DMS79 (cell line): ENCODE measurements at regions not wholly inside any gene's neighbourhood (a gene's known extent, or its start where the extent isn't known, plus 50 kb on each side); places are given as distances from the start of the nearest gene placed in this dataset.

Experiments used
- DNase-seq: peaks from one replicate; lab custom pipeline; 2025; lab: John Stamatoyannopoulos, UW

- DNase-seq: no peak
These were observed 292.3 kb downstream of the ZNF621 start for GRCh38 chr3:40817017-40817416.

GRCh38 chr3:40821315-40821714, 296.6 kb downstream of the ZNF621 start:
- no peak for DNase-seq

- DNase-seq: no peak
These were observed 302.5 kb downstream of the ZNF621 start for GRCh38 chr3:40827226-40827625.

- no peak for DNase-seq
These were observed 303.4 kb downstream of the ZNF621 start for GRCh38 chr3:40827942-40828688.

- no peak for DNase-seq
These were observed 304.1 kb downstream of the ZNF621 start for GRCh38 chr3:40828741-40829415.

GRCh38 chr3:40829876-40830275, 305.1 kb downstream of the ZNF621 start:
- no peak for DNase-seq

- no peak for DNase-seq
These were observed 312.5 kb downstream of the ZNF621 start for GRCh38 chr3:40837300-40837699.

- DNase-seq: no peak
These were observed 316.4 kb downstream of the ZNF621 start for GRCh38 chr3:40841131-40841530.

GRCh38 chr3:40841570-40842109, 316.9 kb downstream of the ZNF621 start:
- no peak for DNase-seq

GRCh38 chr3:40842714-40843113, 318.0 kb downstream of the ZNF621 start:
- DNase-seq: no peak

GRCh38 chr3:40843208-40843624, 318.5 kb downstream of the ZNF621 start:
- DNase-seq: no peak

- no peak for DNase-seq
These were observed 319.2 kb downstream of the ZNF621 start for GRCh38 chr3:40843851-40844548.

- no peak for DNase-seq
These were observed 320.1 kb downstream of the ZNF621 start for GRCh38 chr3:40844896-40845295.

GRCh38 chr3:40845447-40845846, 320.7 kb downstream of the ZNF621 start:
- no peak for DNase-seq

GRCh38 chr3:40845916-40846315, 321.2 kb downstream of the ZNF621 start:
- DNase-seq: no peak

GRCh38 chr3:40846451-40846850, 321.7 kb downstream of the ZNF621 start:
- no peak for DNase-seq

- DNase-seq: no peak
These were observed 322.8 kb downstream of the ZNF621 start for GRCh38 chr3:40847551-40847992.

- DNase-seq: no peak
These were observed 323.7 kb downstream of the ZNF621 start for GRCh38 chr3:40848421-40848820.

GRCh38 chr3:40850861-40851260, 326.1 kb downstream of the ZNF621 start:
- DNase-seq: no peak

- DNase-seq: no peak
These were observed 327.1 kb downstream of the ZNF621 start for GRCh38 chr3:40851836-40852235.

- no peak for DNase-seq
These were observed 328.0 kb downstream of the ZNF621 start for GRCh38 chr3:40852712-40853111.

- DNase-seq: no peak
These were observed 328.7 kb downstream of the ZNF621 start for GRCh38 chr3:40853474-40853873.

- DNase-seq: no peak
These were observed 331.1 kb downstream of the ZNF621 start for GRCh38 chr3:40855871-40856270.
